ENCODE measurements at regions not wholly inside any gene's neighbourhood (a gene's known extent, or its start where the extent isn't known, plus 50 kb on each side); places are given as distances from the start of the nearest gene placed in this dataset.

DNA sequence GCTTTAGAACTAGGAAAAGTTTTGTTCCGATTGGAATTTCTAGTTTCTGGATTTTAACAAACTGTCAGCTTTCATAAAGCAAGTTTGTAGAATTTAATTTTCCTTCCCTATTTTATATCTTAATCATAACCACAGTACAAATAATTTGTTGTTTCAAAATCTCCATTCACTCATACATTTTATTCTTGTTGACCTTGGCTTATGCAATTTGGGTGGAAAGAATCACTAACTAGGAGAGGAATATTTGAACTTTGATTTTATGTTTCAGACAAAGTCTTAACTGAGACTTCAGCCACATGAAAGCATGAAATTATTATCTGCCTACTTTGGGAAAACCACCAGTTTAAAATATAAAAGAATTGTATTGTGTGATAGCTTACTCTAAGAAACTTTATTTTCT lies 427.9 kb downstream of the SPRY1 start:
- Mint-ChIP-seq H3K9me3 (ENCODE audit: insufficient read depth) (no peaks in the 10 kb centered on the region), H3K27ac (no peak overlapping the region), H3K27me3 (peaks cover 10% of the 10 kb centered on the region), H3K4me3 (no peak overlapping the region), H3K4me1 (no peaks in the 10 kb centered on the region)
- H2AFZ ChIP-seq (ENCODE audit: insufficient read depth, low read depth, low read length, poor library complexity, severe bottlenecking): no peak overlapping the region
- no peaks in the 10 kb centered on the region for H3K9me3 ChIP-seq (ENCODE audit: control extremely low read depth in 1 of 3, control insufficient read depth in 2 of 3, insufficient read depth in 1 of 3, low read length in 2 of 3)
- no peak overlapping the region for H3K4me3 ChIP-seq (ENCODE audit: control extremely low read depth in 1 of 5, extremely low read depth in 1 of 5, insufficient read depth in 1 of 5, low read depth in 2 of 5, low read length in 4 of 5)
- no peaks in the 10 kb centered on the region for H3K79me2 ChIP-seq (ENCODE audit: control insufficient read depth, insufficient read depth, low read length)
- H3K9ac ChIP-seq (ENCODE audit: low read length): no peak overlapping the region
- no peaks in the 10 kb centered on the region for H3K36me3 ChIP-seq (replicated peaks in 1 of 2; ENCODE audit: control extremely low read depth in 1 of 2, control insufficient read depth in 1 of 2, extremely low read depth in 1 of 2, insufficient read depth in 2 of 2, low read length in 1 of 2)
- H3K4me1 ChIP-seq (ENCODE audit: control insufficient read depth in 2 of 2, insufficient read depth in 2 of 2, low read length in 2 of 2): no peaks in the 10 kb centered on the region
- no peak for TF ChIP-seq EZH2 (IDR thresholded peaks at IDR 0.05; ENCODE audit: borderline replicate concordance, insufficient read depth, low read depth, low read length, poor library complexity, severe bottlenecking)
- TF ChIP-seq, protein P1, sequence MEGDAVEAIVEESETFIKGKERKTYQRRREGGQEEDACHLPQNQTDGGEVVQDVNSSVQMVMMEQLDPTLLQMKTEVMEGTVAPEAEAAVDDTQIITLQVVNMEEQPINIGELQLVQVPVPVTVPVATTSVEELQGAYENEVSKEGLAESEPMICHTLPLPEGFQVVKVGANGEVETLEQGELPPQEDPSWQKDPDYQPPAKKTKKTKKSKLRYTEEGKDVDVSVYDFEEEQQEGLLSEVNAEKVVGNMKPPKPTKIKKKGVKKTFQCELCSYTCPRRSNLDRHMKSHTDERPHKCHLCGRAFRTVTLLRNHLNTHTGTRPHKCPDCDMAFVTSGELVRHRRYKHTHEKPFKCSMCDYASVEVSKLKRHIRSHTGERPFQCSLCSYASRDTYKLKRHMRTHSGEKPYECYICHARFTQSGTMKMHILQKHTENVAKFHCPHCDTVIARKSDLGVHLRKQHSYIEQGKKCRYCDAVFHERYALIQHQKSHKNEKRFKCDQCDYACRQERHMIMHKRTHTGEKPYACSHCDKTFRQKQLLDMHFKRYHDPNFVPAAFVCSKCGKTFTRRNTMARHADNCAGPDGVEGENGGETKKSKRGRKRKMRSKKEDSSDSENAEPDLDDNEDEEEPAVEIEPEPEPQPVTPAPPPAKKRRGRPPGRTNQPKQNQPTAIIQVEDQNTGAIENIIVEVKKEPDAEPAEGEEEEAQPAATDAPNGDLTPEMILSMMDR (IDR thresholded peaks at IDR 0.05): no peak
- POLR2A ChIA-PET: no interaction called here
- WGBS (ENCODE audit: insufficient coverage): no CpG with 5 or more reads among the region's 1 CpG
- DNase-seq: no peak
- no peak overlapping the region for H3K4me2 ChIP-seq (replicated peaks; ENCODE audit: low read depth, low read length, poor library complexity, severe bottlenecking)
- no peaks in the 10 kb centered on the region for H3K27me3 ChIP-seq (replicated peaks in 1 of 4; ENCODE audit: control extremely low read depth in 1 of 4, control insufficient read depth in 3 of 4, insufficient read depth in 4 of 4, low read length in 3 of 4)
- intact Hi-C loops (cut with micrococcal nuclease): no loop called here
- H3K27ac ChIP-seq (ENCODE audit: low read length in 2 of 2): no peak overlapping the region
- no peak for ATAC-seq (ENCODE audit: low read depth)
- no peaks in the 10 kb centered on the region for H4K20me1 ChIP-seq (ENCODE audit: control insufficient read depth, insufficient read depth, low read length, poor library complexity, severe bottlenecking)
- CTCF ChIA-PET: no interaction called here

DNA sequence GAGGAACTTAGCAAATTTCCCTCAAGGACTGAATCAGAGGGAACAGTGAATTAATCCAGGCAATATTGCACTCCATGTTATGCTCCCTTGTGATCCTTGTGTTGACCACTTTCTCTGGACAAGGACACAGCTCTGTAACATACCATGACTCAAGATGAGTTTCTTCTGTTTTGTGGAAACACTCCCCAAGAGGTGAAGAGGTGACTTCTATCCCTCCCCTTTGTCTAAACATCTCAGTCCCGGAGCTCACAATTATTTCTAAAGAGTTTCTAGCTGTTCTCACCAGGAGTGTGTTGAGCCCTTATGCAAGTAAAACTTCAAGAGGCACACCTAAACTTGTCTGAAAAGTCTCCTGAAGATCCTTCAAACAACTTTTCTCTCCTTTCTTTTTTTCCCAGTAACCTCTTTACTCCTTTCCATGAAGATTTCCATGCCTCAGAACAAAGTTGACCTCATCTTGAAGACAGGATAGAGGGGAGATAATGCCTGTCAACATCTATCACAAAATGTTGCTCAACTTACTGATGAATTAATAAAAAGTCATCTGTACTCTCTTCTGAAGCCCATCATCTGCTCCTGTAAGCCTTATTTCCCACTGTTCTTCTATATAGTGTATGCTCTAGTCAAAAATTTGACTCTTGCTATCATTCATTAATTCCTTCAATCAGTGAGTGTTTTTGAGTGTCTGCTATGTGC lies 429.1 kb downstream of the SPRY1 start:
- H3K36me3 ChIP-seq (replicated peaks in 1 of 2; ENCODE audit: control extremely low read depth in 1 of 2, control insufficient read depth in 1 of 2, extremely low read depth in 1 of 2, insufficient read depth in 2 of 2, low read length in 1 of 2): no peaks in the 10 kb centered on the region
- POLR2A ChIA-PET: no interaction called here
- TF ChIP-seq, protein P1 (IDR thresholded peaks at IDR 0.05): no peak
- TF ChIP-seq EZH2 (IDR thresholded peaks at IDR 0.05; ENCODE audit: borderline replicate concordance, insufficient read depth, low read depth, low read length, poor library complexity, severe bottlenecking): no peak
- no peak overlapping the region for H3K9ac ChIP-seq (ENCODE audit: low read length)
- no peaks in the 10 kb centered on the region for H3K4me1 ChIP-seq (ENCODE audit: control insufficient read depth in 2 of 2, insufficient read depth in 2 of 2, low read length in 2 of 2)
- H3K27ac ChIP-seq (ENCODE audit: low read length in 2 of 2): no peak overlapping the region
- WGBS (ENCODE audit: insufficient coverage): 78% methylated on average over 1 of the region's 1 CpG
- ATAC-seq (ENCODE audit: low read depth) (no peak), DNase-seq (no peak)
- H3K9me3 ChIP-seq (ENCODE audit: control extremely low read depth in 1 of 3, control insufficient read depth in 2 of 3, insufficient read depth in 1 of 3, low read length in 2 of 3): no peaks in the 10 kb centered on the region
- H3K9me3 Mint-ChIP-seq (ENCODE audit: insufficient read depth): no peaks in the 10 kb centered on the region
- H3K27me3 ChIP-seq (replicated peaks in 1 of 4; ENCODE audit: control extremely low read depth in 1 of 4, control insufficient read depth in 3 of 4, insufficient read depth in 4 of 4, low read length in 3 of 4): no peaks in the 10 kb centered on the region
- intact Hi-C loops (cut with micrococcal nuclease): no loop called here
- no peaks in the 10 kb centered on the region for H3K79me2 ChIP-seq (ENCODE audit: control insufficient read depth, insufficient read depth, low read length)
- no peaks in the 10 kb centered on the region for H4K20me1 ChIP-seq (ENCODE audit: control insufficient read depth, insufficient read depth, low read length, poor library complexity, severe bottlenecking)
- H3K4me1 Mint-ChIP-seq: no peaks in the 10 kb centered on the region
- H3K4me2 ChIP-seq (replicated peaks; ENCODE audit: low read depth, low read length, poor library complexity, severe bottlenecking): no peak overlapping the region
- no peak overlapping the region for H3K4me3 ChIP-seq (ENCODE audit: control extremely low read depth in 1 of 5, extremely low read depth in 1 of 5, insufficient read depth in 1 of 5, low read depth in 2 of 5, low read length in 4 of 5)
- H3K4me3 Mint-ChIP-seq: no peak overlapping the region
- H3K27me3 Mint-ChIP-seq: peaks cover 10% of the 10 kb centered on the region
- H2AFZ ChIP-seq (ENCODE audit: insufficient read depth, low read depth, low read length, poor library complexity, severe bottlenecking): no peak overlapping the region
- H3K27ac Mint-ChIP-seq: no peak overlapping the region
- CTCF ChIA-PET: no interaction called here

Data from B cell (primary cell).